Cardiac muscle cell (in vitro differentiated cells and primary cell): ENCODE measurements at regions not wholly inside any gene's neighbourhood (a gene's known extent, or its start where the extent isn't known, plus 50 kb on each side); places are given as distances from the start of the nearest gene placed in this dataset.

Experiments
- DNase-seq, 2 donors: peaks; one replicate each; pipeline versions ENCODE4 v3.0.0 to v3.0.0-alpha.2; 2010 to 2017; ENCODE audit warnings: low read depth in 1 of 2, low spot score in 1 of 2
- H3K27ac ChIP-seq: fragments of 200-600 bp; sonication (generic); 2 replicates; pipeline ENCODE4 v1.5.1; 2016
- H3K27me3 ChIP-seq: fragments of 200-600 bp; sonication (generic); 2 replicates; pipeline ENCODE4 v1.6.0; 2016; ENCODE audit warnings: control low read depth
- H3K36me3 ChIP-seq: fragments of 200-600 bp; sonication (generic); 2 replicates; pipeline ENCODE4 v1.5.1; 2016; ENCODE audit warnings: control low read depth
- H3K4me1 ChIP-seq: fragments of 200-600 bp; sonication (generic); 2 replicates; pipeline ENCODE4 v1.8.1; 2017; ENCODE audit warnings: low read depth, mild to moderate bottlenecking, mixed run types
- H3K4me3 ChIP-seq: fragments of 200-600 bp; sonication (generic); 2 replicates; pipeline ENCODE4 v1.5.1; 2016; ENCODE audit warnings: mild to moderate bottlenecking
- H3K9me3 ChIP-seq: fragments of 200-600 bp; sonication (generic); 2 replicates; pipeline ENCODE4 v1.5.1; 2017; ENCODE audit warnings: low read depth, mild to moderate bottlenecking, control low read depth
- TF ChIP-seq, protein P1 (sequence below): IDR thresholded peaks from 2 replicates; pipeline ENCODE4 v1.5.1; 2012; ENCODE audit warnings: low read depth, mild to moderate bottlenecking, low read length

DNA sequence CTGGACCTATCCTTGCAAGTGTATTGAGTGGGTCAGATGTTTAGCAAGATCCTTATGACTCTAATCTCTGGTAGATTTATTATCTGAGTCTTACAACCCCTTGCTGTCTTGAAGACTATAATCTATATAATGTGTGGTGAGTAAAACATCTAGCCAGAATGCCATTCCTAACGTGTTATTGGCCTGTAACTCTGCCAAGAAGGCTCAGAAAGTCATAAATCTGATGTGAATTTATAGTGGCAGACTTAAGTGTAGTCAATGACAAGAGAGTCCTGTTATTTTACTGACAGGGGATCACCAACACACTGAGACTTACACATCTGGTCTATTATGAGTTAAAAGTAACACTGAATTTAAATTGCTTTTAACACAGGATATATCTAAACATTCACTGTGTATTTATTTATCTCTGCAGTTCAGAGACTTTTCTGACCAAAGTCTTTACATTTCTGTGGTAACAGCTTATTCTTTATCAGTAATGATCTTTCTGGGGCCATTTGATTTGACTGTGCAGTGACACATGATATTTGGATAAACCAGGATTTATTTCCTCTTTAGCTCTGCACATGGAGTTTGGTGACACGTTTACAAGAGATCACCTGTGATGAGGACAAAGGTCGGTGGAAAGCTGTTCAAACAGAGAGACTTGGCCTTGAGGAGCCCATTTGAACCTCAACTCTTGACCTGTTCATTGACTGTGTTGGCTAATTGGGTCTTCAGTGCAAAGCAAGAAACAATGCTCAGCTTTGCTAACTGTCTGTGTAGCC is 415.8 kb downstream of the STIM2 start:
- no peaks in the 10 kb centered on the region for H3K36me3 ChIP-seq
- TF ChIP-seq, protein P1, sequence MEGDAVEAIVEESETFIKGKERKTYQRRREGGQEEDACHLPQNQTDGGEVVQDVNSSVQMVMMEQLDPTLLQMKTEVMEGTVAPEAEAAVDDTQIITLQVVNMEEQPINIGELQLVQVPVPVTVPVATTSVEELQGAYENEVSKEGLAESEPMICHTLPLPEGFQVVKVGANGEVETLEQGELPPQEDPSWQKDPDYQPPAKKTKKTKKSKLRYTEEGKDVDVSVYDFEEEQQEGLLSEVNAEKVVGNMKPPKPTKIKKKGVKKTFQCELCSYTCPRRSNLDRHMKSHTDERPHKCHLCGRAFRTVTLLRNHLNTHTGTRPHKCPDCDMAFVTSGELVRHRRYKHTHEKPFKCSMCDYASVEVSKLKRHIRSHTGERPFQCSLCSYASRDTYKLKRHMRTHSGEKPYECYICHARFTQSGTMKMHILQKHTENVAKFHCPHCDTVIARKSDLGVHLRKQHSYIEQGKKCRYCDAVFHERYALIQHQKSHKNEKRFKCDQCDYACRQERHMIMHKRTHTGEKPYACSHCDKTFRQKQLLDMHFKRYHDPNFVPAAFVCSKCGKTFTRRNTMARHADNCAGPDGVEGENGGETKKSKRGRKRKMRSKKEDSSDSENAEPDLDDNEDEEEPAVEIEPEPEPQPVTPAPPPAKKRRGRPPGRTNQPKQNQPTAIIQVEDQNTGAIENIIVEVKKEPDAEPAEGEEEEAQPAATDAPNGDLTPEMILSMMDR, result no peak
- no peak overlapping the region for H3K4me3 ChIP-seq
- no peaks in the 10 kb centered on the region for H3K9me3 ChIP-seq
- H3K27ac ChIP-seq, result no peak overlapping the region
- no peak for DNase-seq
- no peaks in the 10 kb centered on the region for H3K4me1 ChIP-seq
- H3K27me3 ChIP-seq, result no peaks in the 10 kb centered on the region

DNA sequence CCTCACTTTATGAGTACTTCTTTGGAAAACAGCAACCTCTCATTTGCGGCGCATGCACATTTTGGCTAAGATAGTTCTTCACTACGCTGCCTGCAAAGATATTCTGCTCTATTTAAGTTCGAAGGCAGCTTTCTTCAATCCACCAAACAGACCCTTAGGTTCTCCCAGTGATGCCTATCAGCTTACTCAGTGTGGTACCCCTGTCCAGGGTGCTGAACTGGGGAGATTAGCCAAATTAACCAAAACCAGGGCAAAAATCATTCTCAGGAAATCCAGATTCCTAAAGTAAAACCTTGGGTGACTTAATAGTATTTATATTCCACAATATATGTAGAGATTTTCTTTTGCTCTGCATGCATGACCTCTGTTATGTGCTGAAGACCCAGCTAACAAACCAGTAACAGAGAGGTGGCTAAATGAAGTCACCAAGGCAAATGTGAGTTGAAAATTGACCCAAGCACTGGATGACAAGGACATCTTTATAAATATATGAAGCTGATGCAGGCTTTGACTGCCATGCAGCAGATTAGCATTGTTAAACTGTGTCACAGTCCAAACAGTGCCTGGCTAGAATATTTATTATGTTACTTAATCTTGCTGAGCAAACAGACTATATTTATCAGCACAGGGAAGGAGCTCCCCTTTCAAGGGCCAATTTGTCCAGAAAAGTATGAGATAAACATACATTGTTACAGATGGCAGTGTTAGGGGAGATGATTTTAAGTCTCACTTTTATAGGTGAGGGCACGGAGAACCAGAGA is 418.2 kb downstream of the STIM2 start:
- DNase-seq, result peak; percentile 9 to 68
- no peaks in the 10 kb centered on the region for H3K36me3 ChIP-seq
- H3K4me1 ChIP-seq, result no peaks in the 10 kb centered on the region
- TF ChIP-seq, protein P1, result no peak
- H3K27me3 ChIP-seq, result no peaks in the 10 kb centered on the region
- H3K27ac ChIP-seq, result no peak overlapping the region
- no peak overlapping the region for H3K4me3 ChIP-seq
- H3K9me3 ChIP-seq, result no peaks in the 10 kb centered on the region

DNA sequence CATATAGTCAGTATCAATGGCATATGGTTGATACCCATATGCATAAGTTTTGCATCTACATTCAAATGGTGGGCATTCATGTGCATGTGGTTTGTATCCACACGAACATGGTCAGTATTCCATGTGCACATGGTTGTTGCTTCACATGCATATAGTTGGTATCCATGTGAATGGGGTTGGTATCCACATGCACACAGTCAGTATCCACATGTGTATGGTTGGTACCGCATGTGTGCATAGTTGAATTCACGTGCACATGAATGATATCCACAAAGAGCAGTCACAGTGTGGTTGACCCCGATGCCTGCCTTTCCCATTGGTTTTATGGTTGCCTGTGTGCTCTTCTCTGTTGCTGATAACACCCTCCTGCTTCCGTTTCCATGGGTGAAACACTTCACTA is 427.9 kb downstream of the STIM2 start:
- Histone ChIP-seq H3K27ac (no peak overlapping the region), H3K36me3 (no peaks in the 10 kb centered on the region), H3K27me3 (no peaks in the 10 kb centered on the region), H3K4me1 (no peaks in the 10 kb centered on the region), H3K9me3 (no peaks in the 10 kb centered on the region), H3K4me3 (no peak overlapping the region)
- no peak for DNase-seq
- TF ChIP-seq, protein P1, result no peak

DNA sequence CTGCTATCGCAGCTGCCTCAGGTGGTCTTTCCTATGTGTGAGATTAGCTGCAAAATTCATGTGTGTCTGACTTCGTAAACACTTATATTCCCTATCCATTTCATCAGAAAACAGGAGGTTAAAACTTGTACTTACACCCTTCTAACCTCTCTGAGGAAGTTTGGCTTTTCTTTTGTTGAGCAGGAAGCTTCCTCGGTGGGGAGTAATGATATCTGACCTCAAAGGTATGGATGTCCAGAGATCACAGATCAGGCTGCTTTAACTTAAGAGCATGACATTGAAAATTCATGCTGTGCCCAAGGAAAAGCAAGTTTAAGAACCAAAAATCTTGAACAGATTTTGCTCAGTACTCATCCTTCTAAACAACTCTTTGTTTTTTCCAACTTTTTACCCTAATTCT is 429.1 kb downstream of the STIM2 start:
- no peak for DNase-seq
- Histone ChIP-seq H3K9me3 (no peaks in the 10 kb centered on the region), H3K27ac (no peak overlapping the region), H3K4me3 (no peak overlapping the region), H3K36me3 (no peaks in the 10 kb centered on the region), H3K4me1 (no peaks in the 10 kb centered on the region), H3K27me3 (no peaks in the 10 kb centered on the region)
- TF ChIP-seq, protein P1, result no peak

DNA sequence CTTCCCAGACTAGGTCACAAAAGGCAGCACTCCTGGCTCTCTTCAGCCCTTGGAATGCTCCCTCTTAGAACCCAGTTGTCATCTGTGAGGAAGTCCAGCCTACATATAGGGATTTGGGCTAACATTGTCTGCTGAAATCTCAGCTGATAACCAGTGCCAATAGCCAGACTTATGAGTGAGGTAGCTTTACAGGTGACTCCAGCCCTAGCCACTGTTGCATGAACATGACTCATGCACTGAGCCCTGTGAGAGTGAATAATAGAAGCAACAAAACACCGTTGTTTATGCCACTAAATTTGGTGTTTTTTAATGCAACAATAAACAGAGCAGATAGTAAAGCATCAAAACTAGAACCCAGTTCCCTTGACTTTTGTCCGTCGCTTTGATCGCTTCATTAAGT is 433.2 kb downstream of the STIM2 start:
- no peak for DNase-seq
- Histone ChIP-seq H3K27me3 (no peaks in the 10 kb centered on the region), H3K27ac (no peak overlapping the region), H3K36me3 (no peaks in the 10 kb centered on the region), H3K9me3 (no peaks in the 10 kb centered on the region), H3K4me3 (no peak overlapping the region), H3K4me1 (no peaks in the 10 kb centered on the region)
- TF ChIP-seq, protein P1, result no peak
